Trophoblast cell (in vitro differentiated cells and primary cell): ENCODE measurements at regions not wholly inside any gene's neighbourhood (a gene's known extent, or its start where the extent isn't known, plus 50 kb on each side); places are given as distances from the start of the nearest gene placed in this dataset.

Experiments
- DNase-seq, 2 donors: peaks; one replicate each; pipeline ENCODE4 v3.0.0-alpha.2; 2016
- H2AFZ ChIP-seq: 2 replicates; pipeline ENCODE4 v1.6.1; 2013; ENCODE audit warnings: low read length, moderate library complexity, mild to moderate bottlenecking; ENCODE audit not compliant: insufficient read depth, poor library complexity
- H2AK5ac ChIP-seq: 2 replicates; pipeline ENCODE4 v1.6.1; 2013; ENCODE audit warnings: mild to moderate bottlenecking, low read length
- H2BK120ac ChIP-seq: 2 replicates; pipeline ENCODE4 v1.6.1; 2013; ENCODE audit warnings: low read length, mild to moderate bottlenecking, moderate library complexity; ENCODE audit not compliant: insufficient read depth, poor library complexity
- H2BK12ac ChIP-seq: 2 replicates; pipeline ENCODE4 v1.6.1; 2013; ENCODE audit warnings: mild to moderate bottlenecking, low read length, moderate library complexity
- H2BK5ac ChIP-seq: 2 replicates; pipeline ENCODE4 v1.6.1; 2013; ENCODE audit warnings: low read length, low read depth, moderate library complexity, mild to moderate bottlenecking; ENCODE audit not compliant: poor library complexity
- H3K14ac ChIP-seq: 2 replicates; pipeline ENCODE4 v1.6.1; 2013; ENCODE audit warnings: mild to moderate bottlenecking, low read length
- H3K18ac ChIP-seq: 2 replicates; pipeline ENCODE4 v1.6.1; 2013; ENCODE audit warnings: mild to moderate bottlenecking, low read length
- H3K23ac ChIP-seq: 2 replicates; pipeline ENCODE4 v1.6.1; 2013; ENCODE audit warnings: low read length
- H3K27ac ChIP-seq: 2 replicates; pipeline ENCODE4 v1.5.1; 2013; ENCODE audit warnings: low read depth, mild to moderate bottlenecking, inconsistent platforms, low read length, moderate library complexity
- H3K27me3 ChIP-seq: 2 replicates; pipeline ENCODE4 v1.6.1; 2013; ENCODE audit warnings: inconsistent platforms, mild to moderate bottlenecking, low read length, moderate library complexity; ENCODE audit not compliant: insufficient read depth
- H3K36me3 ChIP-seq, 2 experiments: 1 replicate in 1 of 2; 2 replicates in 1 of 2; pipeline ENCODE4 v1.6.1; 2013; ENCODE audit warnings: low read length in 2 of 2, mild to moderate bottlenecking in 2 of 2, moderate library complexity in 1 of 2; ENCODE audit not compliant: insufficient read depth in 2 of 2, control insufficient read depth in 1 of 2
- H3K4ac ChIP-seq: 2 replicates; pipeline ENCODE4 v1.6.1; 2013; ENCODE audit warnings: low read depth, mild to moderate bottlenecking, low read length, moderate library complexity
- H3K4me1 ChIP-seq, 2 experiments: 1 replicate in 1 of 2; 2 replicates in 1 of 2; pipeline ENCODE4 v1.6.1; 2013; ENCODE audit warnings: low read length in 2 of 2, mild to moderate bottlenecking in 2 of 2, moderate library complexity in 1 of 2; ENCODE audit not compliant: insufficient read depth in 2 of 2, control insufficient read depth in 1 of 2
- H3K4me2 ChIP-seq: 2 replicates; pipeline ENCODE4 v1.6.1; 2013; ENCODE audit warnings: inconsistent platforms, mild to moderate bottlenecking, low read length, moderate library complexity
- H3K4me3 ChIP-seq: 2 replicates; pipeline ENCODE4 v1.5.1; 2013; ENCODE audit warnings: mild to moderate bottlenecking, low read depth, low read length, inconsistent platforms
- H3K79me1 ChIP-seq: one replicate; pipeline ENCODE4 v1.6.1; 2013; ENCODE audit warnings: low read length
- H3K79me2 ChIP-seq: 2 replicates; pipeline ENCODE4 v1.6.1; 2013; ENCODE audit warnings: low read length, mild to moderate bottlenecking; ENCODE audit not compliant: control insufficient read depth, insufficient read depth, poor library complexity
- H3K9ac ChIP-seq: 2 replicates; pipeline ENCODE4 v1.6.1; 2013; ENCODE audit warnings: mild to moderate bottlenecking, low read length
- H3K9me3 ChIP-seq: 2 replicates; pipeline ENCODE4 v1.6.1; 2013; ENCODE audit warnings: low read depth, mild to moderate bottlenecking, control low read depth, inconsistent platforms, low read length; ENCODE audit not compliant: insufficient read depth
- H4K12ac ChIP-seq: 2 replicates; pipeline ENCODE4 v1.6.1; 2013; ENCODE audit warnings: low read depth, mild to moderate bottlenecking, low read length, moderate library complexity
- H4K8ac ChIP-seq: 2 replicates; pipeline ENCODE4 v1.6.1; 2013; ENCODE audit warnings: low read depth, mild to moderate bottlenecking, low read length, moderate library complexity
- H4K91ac ChIP-seq: one replicate; pipeline ENCODE4 v1.6.1; 2013; ENCODE audit warnings: low read depth, mild to moderate bottlenecking, low read length, moderate library complexity
- WGBS: extraction: QIAGEN DNeasy Blood & Tissue Kit; methylation state at CpG from one replicate; pipeline ENCODE4 v1.1.7; 2013; ENCODE audit warnings: missing lambda C conversion rate; ENCODE audit not compliant: insufficient read length, insufficient coverage; ENCODE audit errors: extremely low coverage; 5-methylcytosine and 5-hydroxymethylcytosine counted together

DNA sequence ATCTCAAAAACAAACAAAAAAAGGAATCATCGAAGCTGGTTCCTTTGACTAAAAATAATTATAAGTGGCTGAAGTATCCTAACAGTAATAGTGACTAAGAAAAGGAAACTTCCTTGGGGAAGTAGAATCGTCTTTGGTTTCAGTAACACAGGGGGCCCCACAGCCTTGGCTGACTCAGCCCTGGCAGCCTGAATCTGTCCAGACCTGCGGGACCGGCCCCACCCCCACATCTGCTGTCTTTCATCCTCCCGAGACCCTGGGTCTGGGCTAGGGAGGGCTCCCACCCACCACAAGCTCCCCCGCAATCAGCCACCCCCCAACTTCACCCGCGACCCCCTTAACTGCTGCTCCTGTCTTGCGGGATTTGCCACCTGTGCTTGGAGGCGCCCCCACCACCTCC is 1452.6 kb upstream of the ACVR2A start:
- no peaks in the 10 kb centered on the region for H3K27me3 ChIP-seq
- no peaks in the 10 kb centered on the region for H3K4me1 ChIP-seq
- no peak overlapping the region for H3K14ac ChIP-seq
- no peak overlapping the region for H3K4me3 ChIP-seq
- no peak overlapping the region for H3K9ac ChIP-seq
- no peak overlapping the region for H4K91ac ChIP-seq
- no peaks in the 10 kb centered on the region for H3K79me1 ChIP-seq
- H3K4ac ChIP-seq, result no peak overlapping the region
- H3K79me2 ChIP-seq, result no peaks in the 10 kb centered on the region
- no peak overlapping the region for H3K18ac ChIP-seq
- no peak for DNase-seq
- no peak overlapping the region for H4K12ac ChIP-seq
- no peak overlapping the region for H3K4me2 ChIP-seq
- no peak overlapping the region for H2BK12ac ChIP-seq
- no peak overlapping the region for H2AFZ ChIP-seq
- H2BK5ac ChIP-seq, result no peak overlapping the region
- no peak overlapping the region for H2AK5ac ChIP-seq
- no peaks in the 10 kb centered on the region for H3K36me3 ChIP-seq
- no peak overlapping the region for H3K23ac ChIP-seq
- no peaks in the 10 kb centered on the region for H3K9me3 ChIP-seq
- H2BK120ac ChIP-seq, result no peak overlapping the region
- WGBS, result no CpG with 5 or more reads among the region's 10 CpGs
- H4K8ac ChIP-seq, result no peak overlapping the region
- H3K27ac ChIP-seq, result no peak overlapping the region

DNA sequence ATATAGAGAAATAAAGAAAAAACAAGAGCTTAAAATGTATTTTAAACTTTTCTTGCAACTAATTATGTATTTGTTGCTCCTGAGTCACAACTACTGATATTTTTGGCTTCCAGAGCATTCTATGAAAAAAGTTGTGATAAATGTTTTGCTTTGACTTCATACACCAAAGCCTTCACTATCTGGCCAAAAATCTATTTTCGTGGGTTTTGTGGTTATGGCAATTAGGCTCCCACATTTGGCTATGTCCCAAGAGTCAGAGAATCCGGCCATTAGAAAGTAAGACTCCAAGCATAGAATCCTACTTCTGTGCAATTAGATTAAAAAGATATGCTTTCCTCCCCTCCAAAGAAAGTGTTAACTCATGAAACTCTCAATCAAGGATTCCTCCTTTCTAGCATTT is 1456.1 kb upstream of the ACVR2A start:
- no peak overlapping the region for H3K4me2 ChIP-seq
- no peak overlapping the region for H2AFZ ChIP-seq
- H3K18ac ChIP-seq, result no peak overlapping the region
- H3K9me3 ChIP-seq, result no peaks in the 10 kb centered on the region
- H2BK12ac ChIP-seq, result no peak overlapping the region
- DNase-seq, result no peak
- no peak overlapping the region for H4K8ac ChIP-seq
- H4K12ac ChIP-seq, result no peak overlapping the region
- no peaks in the 10 kb centered on the region for H3K79me1 ChIP-seq
- no peak overlapping the region for H3K9ac ChIP-seq
- no peak overlapping the region for H3K4ac ChIP-seq
- H2BK120ac ChIP-seq, result no peak overlapping the region
- H4K91ac ChIP-seq, result no peak overlapping the region
- no peak overlapping the region for H3K14ac ChIP-seq
- no peaks in the 10 kb centered on the region for H3K79me2 ChIP-seq
- H3K23ac ChIP-seq, result no peak overlapping the region
- no peaks in the 10 kb centered on the region for H3K36me3 ChIP-seq
- H3K4me1 ChIP-seq, result no peaks in the 10 kb centered on the region
- no CpG with 5 or more reads among the region's 2 CpGs for WGBS
- H3K4me3 ChIP-seq, result no peak overlapping the region
- H2AK5ac ChIP-seq, result no peak overlapping the region
- no peaks in the 10 kb centered on the region for H3K27me3 ChIP-seq
- no peak overlapping the region for H3K27ac ChIP-seq
- H2BK5ac ChIP-seq, result no peak overlapping the region

DNA sequence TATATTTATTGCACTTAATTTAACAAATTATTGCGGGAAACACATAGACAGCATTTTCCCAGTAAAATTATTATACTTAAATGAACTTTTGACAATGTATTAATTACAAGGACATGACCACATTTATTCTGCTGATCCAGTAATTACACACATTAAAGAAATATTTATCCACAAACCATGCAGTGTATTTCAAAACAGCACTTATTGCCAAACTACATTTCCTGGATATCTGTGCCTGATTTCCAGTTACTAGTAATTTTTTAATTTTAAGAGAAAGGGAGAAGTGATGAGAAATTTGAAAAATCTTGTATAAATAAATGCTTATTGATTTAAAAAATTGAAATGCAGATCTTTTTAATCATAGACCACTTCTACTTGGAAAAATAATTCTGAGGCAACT is 1458.7 kb upstream of the ACVR2A start:
- Histone ChIP-seq H3K9me3 (no peaks in the 10 kb centered on the region), H4K8ac (no peak overlapping the region), H3K4me3 (no peak overlapping the region), H3K27ac (no peak overlapping the region), H3K23ac (no peak overlapping the region), H3K4me1 (no peaks in the 10 kb centered on the region), H3K79me1 (no peaks in the 10 kb centered on the region), H4K12ac (no peak overlapping the region), H2BK120ac (no peak overlapping the region), H3K9ac (no peak overlapping the region), H2BK12ac (no peak overlapping the region), H2BK5ac (no peak overlapping the region), H2AFZ (no peak overlapping the region), H4K91ac (no peak overlapping the region), H3K4ac (no peak overlapping the region), H2AK5ac (no peak overlapping the region), H3K36me3 (no peaks in the 10 kb centered on the region), H3K14ac (no peak overlapping the region), H3K4me2 (no peak overlapping the region), H3K18ac (no peak overlapping the region), H3K79me2 (no peaks in the 10 kb centered on the region), H3K27me3 (no peaks in the 10 kb centered on the region)
- WGBS, result no CpG with 5 or more reads among the region's 1 CpG
- no peak for DNase-seq

DNA sequence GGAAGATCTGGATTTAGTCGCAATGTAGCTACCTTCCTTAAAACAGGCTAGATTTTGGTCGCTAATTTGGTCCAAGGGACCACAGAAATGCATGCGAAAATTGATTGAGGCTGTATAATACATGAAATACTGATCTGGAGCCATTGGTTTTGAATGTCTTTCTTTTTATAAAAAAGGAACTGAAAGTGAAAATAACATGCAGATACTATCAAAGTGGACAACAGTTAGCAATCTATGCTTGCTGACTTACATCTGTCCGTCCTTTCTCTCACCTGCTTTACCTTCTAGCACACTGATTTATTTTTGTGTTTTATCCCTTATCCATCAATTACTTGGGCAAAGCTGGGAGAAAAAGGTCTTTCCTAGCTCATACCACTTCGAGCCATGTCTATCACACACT is 1459.8 kb upstream of the ACVR2A start:
- H2AFZ ChIP-seq, result no peak overlapping the region
- no peak overlapping the region for H3K18ac ChIP-seq
- H2BK12ac ChIP-seq, result no peak overlapping the region
- H3K14ac ChIP-seq, result no peak overlapping the region
- no peaks in the 10 kb centered on the region for H3K79me1 ChIP-seq
- no peaks in the 10 kb centered on the region for H3K79me2 ChIP-seq
- DNase-seq, result no peak
- H3K9ac ChIP-seq, result no peak overlapping the region
- H2BK5ac ChIP-seq, result no peak overlapping the region
- no peaks in the 10 kb centered on the region for H3K9me3 ChIP-seq
- no peak overlapping the region for H2BK120ac ChIP-seq
- H3K4me2 ChIP-seq, result no peak overlapping the region
- no peak overlapping the region for H3K27ac ChIP-seq
- no peaks in the 10 kb centered on the region for H3K36me3 ChIP-seq
- H3K4me1 ChIP-seq, result no peaks in the 10 kb centered on the region
- H3K4me3 ChIP-seq, result no peak overlapping the region
- no peak overlapping the region for H3K4ac ChIP-seq
- H2AK5ac ChIP-seq, result no peak overlapping the region
- no peak overlapping the region for H4K8ac ChIP-seq
- no peak overlapping the region for H3K23ac ChIP-seq
- no CpG with 5 or more reads among the region's 5 CpGs for WGBS
- H3K27me3 ChIP-seq, result no peaks in the 10 kb centered on the region
- no peak overlapping the region for H4K12ac ChIP-seq
- H4K91ac ChIP-seq, result no peak overlapping the region
